GM19351 (cell line): ENCODE measurements at regions not wholly inside any gene's neighbourhood (a gene's known extent, or its start where the extent isn't known, plus 50 kb on each side); places are given as distances from the start of the nearest gene placed in this dataset.

Experiments used
- ATAC-seq: cut with Tn5 transposase; IDR thresholded peaks from one replicate; pipeline ENCODE4 v1.9.1; 2021; ENCODE audit warnings: mild to moderate bottlenecking, moderate library complexity; ENCODE audit not compliant: unreplicated experiment

- ATAC-seq: no peak
These were observed 240.3 kb upstream of the N4BP1 start for GRCh38 chr16:48850097-48850770.

- no peak for ATAC-seq
These were observed 236.3 kb upstream of the N4BP1 start for GRCh38 chr16:48846277-48846676.

GRCh38 chr16:48845261-48845660, 235.3 kb upstream of the N4BP1 start:
- ATAC-seq: no peak

GRCh38 chr16:48838349-48838748, 228.4 kb upstream of the N4BP1 start:
- ATAC-seq: no peak

GRCh38 chr16:48836636-48837035, 226.7 kb upstream of the N4BP1 start:
- no peak for ATAC-seq

GRCh38 chr16:48836067-48836466, 226.1 kb upstream of the N4BP1 start:
- ATAC-seq: no peak

GRCh38 chr16:48834576-48834975, 224.6 kb upstream of the N4BP1 start:
- ATAC-seq: no peak

GRCh38 chr16:48833461-48833860, 223.5 kb upstream of the N4BP1 start:
- no peak for ATAC-seq

GRCh38 chr16:48831076-48831722, 221.2 kb upstream of the N4BP1 start:
- no peak for ATAC-seq

- ATAC-seq: no peak
These were observed 219.6 kb upstream of the N4BP1 start for GRCh38 chr16:48829336-48830310.

GRCh38 chr16:48824271-48824670, 214.3 kb upstream of the N4BP1 start:
- no peak for ATAC-seq

- no peak for ATAC-seq
These were observed 212.5 kb upstream of the N4BP1 start for GRCh38 chr16:48822431-48822830.

- peak; percentile 73 for ATAC-seq
These were observed 210.4 kb upstream of the N4BP1 start for GRCh38 chr16:48820379-48820778.

GRCh38 chr16:48818257-48818656, 208.3 kb upstream of the N4BP1 start:
- no peak for ATAC-seq

GRCh38 chr16:48817032-48817431, 207.1 kb upstream of the N4BP1 start:
- no peak for ATAC-seq

- no peak for ATAC-seq
These were observed 206.4 kb upstream of the N4BP1 start for GRCh38 chr16:48816393-48816792.

GRCh38 chr16:48814994-48815393, 205.0 kb upstream of the N4BP1 start:
- ATAC-seq: no peak

GRCh38 chr16:48813485-48813884, 203.5 kb upstream of the N4BP1 start:
- no peak for ATAC-seq

GRCh38 chr16:48812856-48813255, 202.9 kb upstream of the N4BP1 start:
- ATAC-seq: no peak

- no peak for ATAC-seq
These were observed 201.5 kb upstream of the N4BP1 start for GRCh38 chr16:48811478-48811877.

GRCh38 chr16:48810803-48811453, 200.9 kb upstream of the N4BP1 start:
- ATAC-seq: no peak
